ENCODE measurements at regions not wholly inside any gene's neighbourhood (a gene's known extent, or its start where the extent isn't known, plus 50 kb on each side); places are given as distances from the start of the nearest gene placed in this dataset.

GRCh38 chr2:225340923-225341322 is 58.6 kb upstream of the NYAP2 start:
- H3K36me3 Mint-ChIP-seq: no peaks in the 10 kb centered on the region
- ChIA-PET POLR2A (ENCODE audit: partially characterized antibody) (no interaction called here), CTCF (ENCODE audit: partially characterized antibody) (no interaction called here)
- Histone ChIP-seq H3K27ac (ENCODE audit: low read depth, low read length) (no peak overlapping the region), H3K36me3 (ENCODE audit: insufficient read depth, low read length) (no peaks in the 10 kb centered on the region), H3K9me3 (ENCODE audit: control insufficient read depth in 1 of 2, low read length in 2 of 2) (no peaks in the 10 kb centered on the region), H3K4me3 (ENCODE audit: low read length in 2 of 2) (no peak overlapping the region), H3K27me3 (ENCODE audit: insufficient read depth, low read length) (no peaks in the 10 kb centered on the region), H3K4me1 (ENCODE audit: insufficient read depth, low read length) (no peaks in the 10 kb centered on the region)
- no peaks in the 10 kb centered on the region for H3K4me1 Mint-ChIP-seq
- no peak overlapping the region for H3K4me3 Mint-ChIP-seq
- H3K9me3 Mint-ChIP-seq: peaks cover 0 to 7% (median under 1%) of the 10 kb centered on the region in 8 donors
- H3K27me3 Mint-ChIP-seq: peaks cover 1 to 4% of the 10 kb centered on the region in 2 donors
- no peak overlapping the region for H3K27ac Mint-ChIP-seq
- DNase-seq: no peak
- intact Hi-C loops (cut with micrococcal nuclease): no loop called here

DNA sequence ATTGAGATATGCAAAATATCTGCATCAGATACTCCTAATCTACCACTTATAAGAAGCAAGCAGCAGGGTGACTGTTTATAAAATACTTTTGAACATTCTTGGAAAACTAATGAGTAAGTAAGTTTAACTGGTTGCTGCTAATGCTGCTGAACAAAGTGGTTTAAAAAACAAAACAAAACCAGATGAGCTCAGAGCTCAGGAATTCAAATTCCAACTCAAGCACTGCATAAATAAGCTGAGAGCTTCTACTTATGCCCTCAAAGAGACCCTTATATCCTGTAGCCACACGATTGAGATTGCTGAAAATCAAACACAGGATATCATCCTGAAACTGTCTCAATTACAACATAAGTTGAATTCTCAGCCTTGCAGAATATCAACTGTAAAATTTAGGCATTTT is 62.3 kb upstream of the NYAP2 start:
- H3K27me3 ChIP-seq (ENCODE audit: insufficient read depth, low read length): no peaks in the 10 kb centered on the region
- H3K4me3 ChIP-seq (ENCODE audit: low read length in 2 of 2): no peak overlapping the region
- H3K36me3 Mint-ChIP-seq: no peaks in the 10 kb centered on the region
- no peaks in the 10 kb centered on the region for H3K9me3 Mint-ChIP-seq
- POLR2A ChIA-PET (ENCODE audit: partially characterized antibody): no interaction called here
- intact Hi-C loops (cut with micrococcal nuclease): no loop called here
- no peaks in the 10 kb centered on the region for H3K4me1 ChIP-seq (ENCODE audit: insufficient read depth, low read length)
- H3K9me3 ChIP-seq (ENCODE audit: control insufficient read depth in 1 of 2, low read length in 2 of 2): no peaks in the 10 kb centered on the region
- H3K36me3 ChIP-seq (ENCODE audit: insufficient read depth, low read length): no peaks in the 10 kb centered on the region
- no peaks in the 10 kb centered on the region for H3K4me1 Mint-ChIP-seq
- CTCF ChIA-PET (ENCODE audit: partially characterized antibody): no interaction called here
- no peak overlapping the region for H3K4me3 Mint-ChIP-seq
- H3K27ac Mint-ChIP-seq: no peak overlapping the region
- H3K27ac ChIP-seq (ENCODE audit: low read depth, low read length): no peak overlapping the region
- H3K27me3 Mint-ChIP-seq: peaks cover 1 to 4% of the 10 kb centered on the region in 2 donors
- no peak for DNase-seq

DNA sequence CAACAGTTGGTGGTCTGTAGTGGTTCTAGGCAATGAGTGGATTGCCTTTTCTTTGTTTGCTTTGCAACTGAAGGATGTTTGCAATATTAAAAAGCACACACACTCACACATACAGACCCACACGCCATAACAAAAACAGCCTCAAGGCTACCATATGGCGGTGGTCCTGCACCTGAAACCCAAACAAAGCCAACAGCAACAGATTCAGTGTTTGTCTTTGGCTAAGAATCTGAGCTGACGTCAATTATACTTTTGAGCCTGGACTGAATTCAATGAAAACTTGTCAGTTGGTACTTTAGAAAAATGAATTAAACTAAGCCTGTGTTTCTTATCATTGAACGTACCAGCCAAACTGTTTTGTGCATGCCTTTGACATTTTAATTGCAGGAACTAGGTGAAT is 65.0 kb upstream of the NYAP2 start:
- intact Hi-C loops (cut with micrococcal nuclease): no loop called here
- H3K27ac Mint-ChIP-seq: no peak overlapping the region
- peaks cover 0 to 4% of the 10 kb centered on the region in 2 donors for H3K27me3 Mint-ChIP-seq
- Histone ChIP-seq H3K4me3 (ENCODE audit: low read length in 2 of 2) (no peak overlapping the region), H3K4me1 (ENCODE audit: insufficient read depth, low read length) (no peaks in the 10 kb centered on the region), H3K27ac (ENCODE audit: low read depth, low read length) (no peak overlapping the region), H3K36me3 (ENCODE audit: insufficient read depth, low read length) (no peaks in the 10 kb centered on the region), H3K27me3 (ENCODE audit: insufficient read depth, low read length) (no peaks in the 10 kb centered on the region), H3K9me3 (ENCODE audit: control insufficient read depth in 1 of 2, low read length in 2 of 2) (no peaks in the 10 kb centered on the region)
- DNase-seq: no peak
- ChIA-PET POLR2A (ENCODE audit: partially characterized antibody) (no interaction called here), CTCF (ENCODE audit: partially characterized antibody) (no interaction called here)
- no peaks in the 10 kb centered on the region for H3K36me3 Mint-ChIP-seq
- peaks cover 0 to 5% (median 0%) of the 10 kb centered on the region in 8 donors for H3K9me3 Mint-ChIP-seq
- H3K4me3 Mint-ChIP-seq: no peak overlapping the region
- H3K4me1 Mint-ChIP-seq: no peaks in the 10 kb centered on the region

- Histone ChIP-seq H3K27me3 (ENCODE audit: insufficient read depth, low read length) (no peaks in the 10 kb centered on the region), H3K36me3 (ENCODE audit: insufficient read depth, low read length) (no peaks in the 10 kb centered on the region), H3K9me3 (ENCODE audit: control insufficient read depth in 1 of 2, low read length in 2 of 2) (no peaks in the 10 kb centered on the region), H3K4me1 (ENCODE audit: insufficient read depth, low read length) (no peaks in the 10 kb centered on the region), H3K27ac (ENCODE audit: low read depth, low read length) (no peak overlapping the region), H3K4me3 (ENCODE audit: low read length in 2 of 2) (no peak overlapping the region)
- no peak for DNase-seq
- no peak overlapping the region for H3K27ac Mint-ChIP-seq
- peaks cover 9 to 11% of the 10 kb centered on the region in 2 donors for H3K27me3 Mint-ChIP-seq
- intact Hi-C loops (cut with micrococcal nuclease): no loop called here
- no peak overlapping the region for H3K4me3 Mint-ChIP-seq
- no peaks in the 10 kb centered on the region for H3K4me1 Mint-ChIP-seq
- CTCF ChIA-PET (ENCODE audit: partially characterized antibody): no interaction called here
- POLR2A ChIA-PET (ENCODE audit: partially characterized antibody): no interaction called here
- peaks cover 0 to 5% (median 0%) of the 10 kb centered on the region in 8 donors for H3K9me3 Mint-ChIP-seq
- no peaks in the 10 kb centered on the region for H3K36me3 Mint-ChIP-seq
Observed at GRCh38 chr2:225328192-225328591, 71.3 kb upstream of the NYAP2 start.

GRCh38 chr2:225326969-225327368 is 72.5 kb upstream of the NYAP2 start:
- Histone ChIP-seq H3K4me3 (ENCODE audit: low read length in 2 of 2) (no peak overlapping the region), H3K27ac (ENCODE audit: low read depth, low read length) (no peak overlapping the region), H3K9me3 (ENCODE audit: control insufficient read depth in 1 of 2, low read length in 2 of 2) (no peaks in the 10 kb centered on the region), H3K27me3 (ENCODE audit: insufficient read depth, low read length) (no peaks in the 10 kb centered on the region), H3K4me1 (ENCODE audit: insufficient read depth, low read length) (no peaks in the 10 kb centered on the region), H3K36me3 (ENCODE audit: insufficient read depth, low read length) (no peaks in the 10 kb centered on the region)
- Mint-ChIP-seq H3K27ac (no peak overlapping the region), H3K4me1 (no peaks in the 10 kb centered on the region), H3K9me3 (peaks cover 0 to 5% (median 0%) of the 10 kb centered on the region in 8 donors), H3K27me3 (peaks cover 10 to 11% of the 10 kb centered on the region in 2 donors), H3K4me3 (no peak overlapping the region), H3K36me3 (no peaks in the 10 kb centered on the region)
- CTCF ChIA-PET (ENCODE audit: partially characterized antibody): no interaction called here
- POLR2A ChIA-PET (ENCODE audit: partially characterized antibody): no interaction called here
- no peak for DNase-seq
- intact Hi-C loops (cut with micrococcal nuclease): no loop called here

GRCh38 chr2:225319872-225320271 is 79.6 kb upstream of the NYAP2 start:
- POLR2A ChIA-PET (ENCODE audit: partially characterized antibody): no interaction called here
- intact Hi-C loops (cut with micrococcal nuclease): no loop called here
- Histone ChIP-seq H3K9me3 (ENCODE audit: control insufficient read depth in 1 of 2, low read length in 2 of 2) (no peaks in the 10 kb centered on the region), H3K27ac (ENCODE audit: low read depth, low read length) (no peak overlapping the region), H3K4me3 (ENCODE audit: low read length in 2 of 2) (no peak overlapping the region), H3K27me3 (ENCODE audit: insufficient read depth, low read length) (no peaks in the 10 kb centered on the region), H3K36me3 (ENCODE audit: insufficient read depth, low read length) (no peaks in the 10 kb centered on the region), H3K4me1 (ENCODE audit: insufficient read depth, low read length) (no peaks in the 10 kb centered on the region)
- no peak overlapping the region for H3K4me3 Mint-ChIP-seq
- DNase-seq: no peak
- CTCF ChIA-PET (ENCODE audit: partially characterized antibody): no interaction called here
- no peak overlapping the region for H3K27ac Mint-ChIP-seq
- peaks cover 0 to 2% of the 10 kb centered on the region in 2 donors for H3K27me3 Mint-ChIP-seq
- H3K4me1 Mint-ChIP-seq: no peaks in the 10 kb centered on the region
- H3K9me3 Mint-ChIP-seq: peaks cover 0 to 9% (median 4%) of the 10 kb centered on the region in 8 donors
- H3K36me3 Mint-ChIP-seq: no peaks in the 10 kb centered on the region

GRCh38 chr2:225318440-225318839 is 81.1 kb upstream of the NYAP2 start:
- H3K36me3 ChIP-seq (ENCODE audit: insufficient read depth, low read length): no peaks in the 10 kb centered on the region
- H3K27ac ChIP-seq (ENCODE audit: low read depth, low read length): no peak overlapping the region
- no peaks in the 10 kb centered on the region for H3K9me3 ChIP-seq (ENCODE audit: control insufficient read depth in 1 of 2, low read length in 2 of 2)
- ChIA-PET POLR2A (ENCODE audit: partially characterized antibody) (no interaction called here), CTCF (ENCODE audit: partially characterized antibody) (no interaction called here)
- H3K4me1 ChIP-seq (ENCODE audit: insufficient read depth, low read length): no peaks in the 10 kb centered on the region
- H3K9me3 Mint-ChIP-seq: peaks cover 0 to 9% (median 4%) of the 10 kb centered on the region in 8 donors
- H3K27me3 ChIP-seq (ENCODE audit: insufficient read depth, low read length): no peaks in the 10 kb centered on the region
- H3K36me3 Mint-ChIP-seq: no peaks in the 10 kb centered on the region
- peaks cover 0 to 2% of the 10 kb centered on the region in 2 donors for H3K27me3 Mint-ChIP-seq
- H3K4me3 ChIP-seq (ENCODE audit: low read length in 2 of 2): no peak overlapping the region
- no peak overlapping the region for H3K4me3 Mint-ChIP-seq
- no peaks in the 10 kb centered on the region for H3K4me1 Mint-ChIP-seq
- intact Hi-C loops (cut with micrococcal nuclease): no loop called here
- H3K27ac Mint-ChIP-seq: no peak overlapping the region
- no peak for DNase-seq

- Mint-ChIP-seq H3K27ac (no peak overlapping the region), H3K36me3 (no peaks in the 10 kb centered on the region), H3K4me1 (no peaks in the 10 kb centered on the region), H3K27me3 (no peaks in the 10 kb centered on the region), H3K4me3 (no peak overlapping the region), H3K9me3 (peaks cover 0 to 7% (median 3%) of the 10 kb centered on the region in 8 donors)
- Histone ChIP-seq H3K36me3 (ENCODE audit: insufficient read depth, low read length) (no peaks in the 10 kb centered on the region), H3K27ac (ENCODE audit: low read depth, low read length) (no peak overlapping the region), H3K4me1 (ENCODE audit: insufficient read depth, low read length) (no peaks in the 10 kb centered on the region), H3K27me3 (ENCODE audit: insufficient read depth, low read length) (no peaks in the 10 kb centered on the region), H3K9me3 (ENCODE audit: control insufficient read depth in 1 of 2, low read length in 2 of 2) (no peaks in the 10 kb centered on the region), H3K4me3 (ENCODE audit: low read length in 2 of 2) (no peak overlapping the region)
- intact Hi-C loops (cut with micrococcal nuclease): no loop called here
- ChIA-PET POLR2A (ENCODE audit: partially characterized antibody) (no interaction called here), CTCF (ENCODE audit: partially characterized antibody) (no interaction called here)
- DNase-seq: no peak
Observed at GRCh38 chr2:225317186-225317585, 82.3 kb upstream of the NYAP2 start.

Data from CD4-positive, alpha-beta memory T cell (primary cell).